ENCODE measurements at regions not wholly inside any gene's neighbourhood (a gene's known extent, or its start where the extent isn't known, plus 50 kb on each side); places are given as distances from the start of the nearest gene placed in this dataset.

- DNase-seq: no peak
Measured at GRCh38 chr21:16074950-16075489, 345.2 kb downstream of the USP25 start.

DNA sequence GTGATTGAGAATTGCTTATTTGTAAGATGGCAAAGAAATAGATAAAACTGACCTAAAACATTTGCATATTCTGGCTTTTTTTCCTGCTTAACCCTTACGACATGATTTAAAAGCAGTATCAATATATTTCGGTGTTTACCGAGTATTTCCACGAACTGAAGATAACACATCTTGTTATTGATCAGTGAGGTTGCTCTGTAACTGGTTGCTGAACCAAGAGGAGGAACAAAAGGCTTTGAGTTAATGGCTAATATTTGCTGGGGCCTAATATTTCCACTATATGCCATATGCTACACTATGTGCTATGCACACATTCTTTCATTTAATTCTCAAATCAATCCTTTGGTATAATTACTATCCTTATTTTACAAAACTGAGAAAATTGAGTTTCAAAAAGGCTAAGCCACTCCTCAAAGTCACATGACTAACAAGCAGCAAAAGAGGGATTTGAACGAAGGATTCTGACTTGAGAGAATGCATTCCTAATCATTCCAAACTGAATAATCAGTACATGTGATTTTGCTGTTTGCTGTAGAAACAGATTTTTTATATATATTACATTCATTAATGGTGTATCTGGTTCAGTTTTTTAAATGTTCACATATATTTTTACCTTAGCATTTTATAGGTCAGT lies 346.0 kb downstream of the USP25 start:
- no peak for DNase-seq

GRCh38 chr21:16076465-16076864 lies 346.7 kb downstream of the USP25 start:
- DNase-seq: no peak

- no peak for DNase-seq
Measured at GRCh38 chr21:16078382-16078781, 348.6 kb downstream of the USP25 start.

DNA sequence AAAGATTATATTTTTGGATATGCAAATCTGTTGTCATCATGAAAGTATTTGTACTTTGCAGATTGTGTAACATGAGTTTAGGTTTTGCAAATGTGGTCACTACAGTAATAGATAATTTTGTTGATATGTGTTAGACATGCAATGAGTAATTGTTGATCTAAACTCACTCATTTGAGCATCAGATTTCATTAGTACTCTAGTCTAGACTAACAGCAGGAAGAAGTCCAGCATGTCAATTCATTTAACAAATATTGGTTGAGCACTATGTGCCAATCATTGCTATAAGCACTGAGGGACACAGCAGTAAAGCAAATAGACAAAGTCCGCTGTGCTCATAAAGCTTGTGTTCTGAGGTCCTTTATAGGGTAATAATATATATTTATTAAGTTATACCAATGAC lies 350.0 kb downstream of the USP25 start:
- no peak for DNase-seq

DNA sequence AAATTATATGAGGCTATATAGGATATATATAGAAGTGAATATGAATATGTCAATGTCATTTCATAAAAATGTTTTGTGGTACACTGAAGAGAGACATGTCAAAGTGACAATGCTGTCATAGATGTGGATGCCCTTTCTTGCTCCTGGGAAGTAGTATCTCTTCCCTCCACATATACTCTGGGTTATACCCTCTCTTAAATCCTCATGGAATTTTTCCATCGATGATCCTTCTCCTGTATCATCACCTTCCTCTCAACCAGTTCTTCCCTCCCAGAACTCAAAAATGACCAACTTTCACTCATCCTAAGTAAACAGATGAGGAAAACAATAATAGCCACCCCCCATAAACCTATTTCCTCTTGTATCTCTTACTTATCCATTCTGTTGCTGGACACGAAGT lies 351.5 kb downstream of the USP25 start:
- no peak for DNase-seq

DNA sequence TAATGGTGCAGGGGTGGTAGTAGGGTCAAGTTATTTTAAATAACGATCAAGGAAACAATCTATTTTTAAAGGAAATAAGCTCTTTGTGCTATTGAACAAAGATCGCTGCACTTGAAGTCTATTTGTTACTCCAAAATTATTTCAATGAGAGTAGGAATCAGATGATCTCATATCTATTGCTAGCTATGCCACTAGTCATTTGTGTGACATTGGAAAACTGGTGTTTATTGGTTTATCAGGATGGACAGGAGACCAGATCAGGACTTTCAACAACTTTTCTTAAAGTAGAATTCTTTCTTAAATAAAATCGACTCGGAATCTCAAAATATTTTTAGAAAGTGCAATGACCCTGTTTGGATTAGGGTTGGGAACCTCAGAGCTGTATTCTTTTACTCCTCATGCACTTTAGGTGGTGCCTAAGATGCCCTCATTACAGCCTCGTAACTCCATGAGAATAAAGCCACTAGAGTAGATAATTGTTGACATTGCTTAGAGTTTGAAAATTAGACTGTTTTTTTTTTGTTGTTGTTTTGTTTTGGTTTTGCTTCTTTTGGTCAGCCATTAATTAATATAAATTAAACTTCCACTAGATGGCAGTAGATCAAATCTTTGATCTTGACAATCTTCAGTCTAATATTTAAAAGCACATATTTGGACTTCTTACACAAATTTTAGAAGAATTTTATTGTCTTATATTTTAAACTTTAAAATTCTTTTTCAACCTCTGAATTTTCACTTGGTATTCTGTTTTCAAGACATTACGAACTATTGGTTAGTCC lies 352.4 kb downstream of the USP25 start:
- DNase-seq: no peak

DNA sequence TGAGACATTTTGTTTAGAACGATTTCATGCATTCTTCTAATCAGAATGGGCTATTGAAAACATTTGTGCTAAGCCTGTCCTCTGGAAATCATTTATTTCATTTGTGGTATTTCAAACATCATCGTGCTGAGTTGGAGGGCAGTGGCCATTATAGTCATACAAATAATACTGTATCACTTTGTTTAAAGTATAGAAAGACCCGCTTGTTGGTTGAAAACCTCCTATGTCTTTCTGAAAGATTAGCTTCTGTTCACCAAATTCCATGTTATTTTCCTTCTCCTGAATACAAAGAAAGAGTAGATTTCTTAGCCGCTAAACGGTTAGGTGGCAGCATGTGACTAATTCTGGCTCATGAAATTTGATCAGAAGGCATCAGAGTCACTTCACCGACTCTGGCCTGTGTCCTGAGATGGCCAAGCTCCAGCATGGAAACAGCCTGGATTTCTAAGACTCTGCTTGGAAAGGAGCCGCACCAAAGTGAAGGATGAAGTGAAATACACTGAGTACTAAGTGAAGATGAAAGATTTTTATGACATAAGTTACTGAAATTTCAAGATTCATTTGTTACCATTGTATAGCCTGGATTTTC lies 355.1 kb downstream of the USP25 start:
- DNase-seq: no peak

DNA sequence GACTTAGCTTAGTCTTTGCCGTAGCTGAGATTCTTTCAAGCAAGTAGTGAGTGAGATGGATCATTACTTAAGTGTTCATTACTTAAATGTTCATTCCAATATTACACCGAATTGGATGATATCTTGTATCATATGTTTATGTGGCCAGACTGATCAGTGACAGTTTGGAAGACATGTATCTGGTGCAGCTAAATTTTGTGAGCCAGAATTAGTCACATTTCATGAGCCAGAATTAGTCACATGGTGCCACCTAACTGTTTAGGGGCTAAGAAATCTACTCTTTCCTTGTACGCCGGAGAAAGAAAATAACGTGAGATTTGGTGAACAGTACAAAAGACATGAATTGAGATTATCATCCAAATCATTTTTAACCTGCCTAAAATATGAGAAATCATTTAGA lies 355.6 kb downstream of the USP25 start:
- DNase-seq: no peak

DNA sequence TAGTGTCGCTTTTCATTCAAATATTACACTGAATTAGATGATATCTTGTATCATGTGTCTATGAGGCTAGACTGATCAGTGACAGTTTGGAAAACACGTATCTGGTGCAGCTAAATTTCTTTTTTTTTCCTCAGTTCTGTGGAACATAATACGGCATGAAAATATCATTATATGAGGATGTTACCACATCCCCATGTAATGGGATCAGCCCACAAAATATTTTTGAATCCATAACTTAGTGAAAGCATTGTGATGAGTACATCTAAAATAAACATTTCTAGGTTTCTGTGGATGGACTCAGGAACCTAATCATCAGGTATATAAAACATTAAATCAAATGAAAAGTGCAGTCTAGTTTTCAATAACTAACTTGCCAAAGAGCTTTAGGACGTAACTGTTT lies 356.3 kb downstream of the USP25 start:
- no peak for DNase-seq

DNA sequence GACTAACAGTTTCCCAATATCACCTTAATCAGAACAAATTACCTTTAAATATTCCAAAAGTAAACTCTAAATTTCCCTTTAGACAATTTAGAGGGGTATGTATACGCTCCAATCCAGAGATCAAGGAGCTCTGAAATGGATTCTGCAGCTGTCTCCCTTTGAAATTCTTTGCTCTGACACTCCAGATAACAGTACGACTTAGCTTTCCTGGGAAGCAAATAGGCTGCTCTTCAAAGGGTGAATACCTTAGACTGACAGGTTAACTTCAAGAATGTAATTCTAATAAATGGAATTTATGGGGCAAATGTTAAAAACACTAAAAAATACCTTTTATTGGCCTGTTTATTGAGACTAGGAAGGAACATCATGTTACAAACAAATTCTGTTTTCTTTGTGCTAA lies 357.2 kb downstream of the USP25 start:
- no peak for DNase-seq

DNA sequence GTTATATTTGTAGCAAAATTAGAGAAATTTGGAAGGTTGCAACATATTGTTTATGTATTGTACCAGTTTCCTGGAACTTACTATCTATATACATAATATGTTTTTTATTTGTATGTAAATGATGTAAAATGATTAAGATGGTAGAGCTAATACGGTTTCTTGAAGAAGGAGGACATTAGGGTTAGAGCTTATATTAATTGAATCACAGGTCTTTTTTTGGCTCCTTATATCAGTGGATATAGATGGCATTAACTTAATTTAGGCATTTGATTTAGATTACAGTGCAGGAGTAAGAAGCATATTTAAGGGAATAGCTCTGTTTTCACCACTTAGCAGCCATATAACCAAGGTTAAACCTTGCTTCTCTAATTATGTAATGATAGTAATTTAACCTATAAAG lies 357.7 kb downstream of the USP25 start:
- no peak for DNase-seq

GRCh38 chr21:16088056-16088455 lies 358.3 kb downstream of the USP25 start:
- DNase-seq: no peak

- DNase-seq: no peak
Measured at GRCh38 chr21:16095005-16095404, 365.2 kb downstream of the USP25 start.

DNA sequence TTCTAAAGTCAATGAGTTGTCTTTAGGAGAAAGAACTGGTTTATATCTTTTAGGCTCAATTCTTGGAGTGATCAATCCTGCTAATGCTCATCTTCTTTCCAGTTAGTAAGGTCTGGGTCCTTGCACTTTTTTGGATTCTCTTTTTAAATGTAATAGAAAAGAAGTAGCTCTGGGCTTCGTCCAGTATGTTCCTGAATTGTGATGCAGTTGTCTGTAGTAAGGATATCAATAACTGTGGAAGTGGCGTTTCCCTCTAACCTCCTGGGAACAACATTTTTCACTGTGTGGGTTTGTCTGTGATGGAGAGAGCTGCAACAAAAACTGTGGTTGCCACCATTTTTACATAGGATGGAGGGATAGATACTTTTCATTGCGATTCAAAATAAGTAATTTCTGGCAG lies 367.2 kb downstream of the USP25 start:
- no peak for DNase-seq

DNA sequence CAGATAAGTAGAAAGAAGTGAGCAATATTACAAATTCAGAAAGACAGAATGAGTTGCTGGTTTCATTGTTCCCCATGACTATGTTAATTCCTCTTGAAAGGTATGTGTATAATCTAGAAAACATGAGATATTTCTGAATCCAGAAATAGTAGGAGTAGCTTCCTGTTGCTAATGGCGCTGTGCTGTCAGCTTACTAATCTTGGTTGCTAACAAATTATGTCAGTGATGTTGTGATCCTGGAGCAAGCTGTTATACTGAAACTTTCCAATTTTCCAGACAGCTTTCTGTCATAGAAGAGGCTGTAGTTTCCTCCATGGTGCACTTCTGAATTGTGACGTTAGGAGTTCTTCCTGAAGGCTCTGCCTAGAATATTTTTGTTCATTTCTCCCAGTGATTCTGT lies 372.3 kb downstream of the USP25 start:
- DNase-seq: no peak

GRCh38 chr21:16108561-16109075 lies 378.8 kb downstream of the USP25 start:
- no peak for DNase-seq

- no peak for DNase-seq
Measured at GRCh38 chr21:16113052-16113715, 383.4 kb downstream of the USP25 start.

GRCh38 chr21:16115461-16115860 lies 385.7 kb downstream of the USP25 start:
- no peak for DNase-seq

DNA sequence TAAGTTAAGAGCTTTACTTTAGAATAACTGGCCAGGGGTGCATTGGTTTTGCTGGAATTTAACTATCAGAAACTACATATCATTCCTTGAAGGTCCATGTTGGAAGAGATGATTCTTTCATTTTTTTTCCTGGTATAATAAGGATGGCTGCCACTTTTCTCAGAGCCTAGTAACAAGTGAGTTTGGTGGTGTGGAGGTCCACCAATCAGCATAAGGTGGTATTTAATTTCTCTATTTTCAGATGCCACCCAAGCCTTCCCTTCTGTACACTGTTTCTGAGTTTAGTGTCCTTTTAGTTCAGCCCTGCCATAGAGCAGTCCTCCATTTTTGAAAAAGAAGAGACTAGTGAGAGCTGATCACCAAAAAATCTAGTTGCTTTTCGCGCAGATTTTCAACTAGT lies 386.3 kb downstream of the USP25 start:
- no peak for DNase-seq

GRCh38 chr21:16116798-16117197 lies 387.0 kb downstream of the USP25 start:
- no peak for DNase-seq

- DNase-seq: no peak
Measured at GRCh38 chr21:16117331-16117730, 387.5 kb downstream of the USP25 start.

Data from central memory CD4-positive, alpha-beta T cell (primary cell).